Natural killer cell (primary cell): ENCODE measurements at regions not wholly inside any gene's neighbourhood (a gene's known extent, or its start where the extent isn't known, plus 50 kb on each side); places are given as distances from the start of the nearest gene placed in this dataset.
A peak's percentile ranks its signal among the peaks of the same experiment; 100 is the strongest.

Experiments
- ATAC-seq, 3 donors: fragments of 150-1000 bp in 2 of 3; fragments of 200-7000 bp in 1 of 3; cut with Tn5 transposase; 1 replicate in 1 of 3; 2 replicates in 2 of 3; pipeline ENCODE4 v1.10.0; 2021; ENCODE audit warnings: mild to moderate bottlenecking in 2 of 3, moderate library complexity in 2 of 3
- DNase-seq, 2 donors: peaks; one replicate each; pipeline versions ENCODE4 v3.0.0 to v3.0.0-alpha.2; 2013 to 2021; ENCODE audit warnings: mixed read lengths in 1 of 2
- H3K27ac ChIP-seq: one replicate; pipeline ENCODE4 v1.5.1; 2013; ENCODE audit warnings: mild to moderate bottlenecking, low read length
- H3K27me3 ChIP-seq: one replicate; pipeline ENCODE4 v1.6.1; 2013; ENCODE audit warnings: low read length; ENCODE audit not compliant: control insufficient read depth, insufficient read depth
- H3K36me3 ChIP-seq: one replicate; pipeline ENCODE4 v1.6.1; 2013; ENCODE audit warnings: low read length; ENCODE audit not compliant: control insufficient read depth, insufficient read depth
- H3K4me1 ChIP-seq: one replicate; pipeline ENCODE4 v1.6.1; 2013; ENCODE audit warnings: low read length; ENCODE audit not compliant: control insufficient read depth, insufficient read depth
- H3K4me3 ChIP-seq: one replicate; pipeline ENCODE4 v1.5.1; 2013; ENCODE audit warnings: low read length
- H3K9me3 ChIP-seq: one replicate; pipeline ENCODE4 v1.6.1; 2013; ENCODE audit warnings: low read length; ENCODE audit not compliant: control insufficient read depth, insufficient read depth
- H3K27ac Mint-ChIP-seq, 2 donors: one replicate each; pipeline ENCODE4 v1.8.0; 2022; ENCODE audit warnings: mild to moderate bottlenecking in 2 of 2, mixed read lengths in 2 of 2, moderate library complexity in 1 of 2
- H3K27me3 Mint-ChIP-seq, 2 donors: one replicate each; pipeline ENCODE4 v1.8.0; 2022; ENCODE audit warnings: low read depth in 2 of 2, mixed read lengths in 2 of 2
- H3K36me3 Mint-ChIP-seq: one replicate; pipeline ENCODE4 v1.8.0; 2022; ENCODE audit warnings: mixed read lengths
- H3K4me1 Mint-ChIP-seq, 2 donors: one replicate each; pipeline ENCODE4 v1.8.0; 2022; ENCODE audit warnings: mixed read lengths in 2 of 2
- H3K4me3 Mint-ChIP-seq: one replicate; pipeline ENCODE4 v1.8.0; 2022; ENCODE audit warnings: mild to moderate bottlenecking, moderate library complexity, mixed read lengths
- H3K9me3 Mint-ChIP-seq, 2 donors: one replicate each; pipeline ENCODE4 v1.8.0; 2022; ENCODE audit warnings: mixed read lengths in 2 of 2
- CTCF ChIP-seq: fragments of 200-600 bp; IDR thresholded peaks from one replicate; pipeline ENCODE4 v1.8.0; 2022; ENCODE audit warnings: antibody characterized with exemption
- WGBS: methylation state at CpG from one replicate; pipeline ENCODE4 v1.1.7; 2013; ENCODE audit warnings: missing lambda C conversion rate; ENCODE audit not compliant: insufficient coverage; 5-methylcytosine and 5-hydroxymethylcytosine counted together
- intact Hi-C: fragments of 100-400 bp; cut with micrococcal nuclease; formaldehyde crosslinking; loops from one replicate; pipeline ENCODE4 v1.14.2; 2022

GRCh38 chr18:77365667-77366066 is 116.0 kb downstream of the GALR1 start:
- no peak for TF ChIP-seq CTCF
- H3K4me3 ChIP-seq = no peak overlapping the region
- Mint-ChIP-seq H3K9me3 (peaks cover 7 to 8% of the 10 kb centered on the region in 2 donors), H3K4me3 (no peak overlapping the region), H3K4me1 (peaks cover 14 to 15% of the 10 kb centered on the region in 2 donors), H3K27ac (peak overlapping the region in 1 of 2 donors; percentile 8), H3K27me3 (peaks cover 21 to 73% of the 10 kb centered on the region in 2 donors), H3K36me3 (peaks cover 21% of the 10 kb centered on the region)
- H3K27me3 ChIP-seq = peaks cover 3% of the 10 kb centered on the region
- DNase-seq = no peak
- intact Hi-C loops = no loop called here
- no peaks in the 10 kb centered on the region for H3K4me1 ChIP-seq
- no peak overlapping the region for H3K27ac ChIP-seq
- peak in 2 of 3 donors; percentile 35 to 39 for ATAC-seq
- WGBS = 57% methylated on average over 2 of the region's 2 CpGs
- H3K9me3 ChIP-seq = peaks cover 5% of the 10 kb centered on the region
- H3K36me3 ChIP-seq = no peaks in the 10 kb centered on the region

- Mint-ChIP-seq H3K4me3 (no peak overlapping the region), H3K27ac (peak overlapping the region in 1 of 2 donors; percentile 8), H3K27me3 (peaks cover 18 to 68% of the 10 kb centered on the region in 2 donors), H3K4me1 (peaks cover 14 to 15% of the 10 kb centered on the region in 2 donors), H3K36me3 (peaks cover 22% of the 10 kb centered on the region), H3K9me3 (peaks cover 5 to 8% of the 10 kb centered on the region in 2 donors)
- H3K4me3 ChIP-seq = no peak overlapping the region
- ATAC-seq (peak; percentile 52 to 88 (median 72)), DNase-seq (no peak)
- WGBS = 67% methylated on average over 11 of the region's 11 CpGs
- H3K4me1 ChIP-seq = no peaks in the 10 kb centered on the region
- peak overlapping the region; percentile 17 for H3K27ac ChIP-seq
- H3K27me3 ChIP-seq = peaks cover 3% of the 10 kb centered on the region
- no peaks in the 10 kb centered on the region for H3K36me3 ChIP-seq
- TF ChIP-seq CTCF = no peak
- intact Hi-C loops = no loop called here
- H3K9me3 ChIP-seq = peaks cover 5% of the 10 kb centered on the region
These were observed 116.5 kb downstream of the GALR1 start for GRCh38 chr18:77366067-77366719.

GRCh38 chr18:77366720-77367641 is 117.3 kb downstream of the GALR1 start:
- H3K9me3 ChIP-seq = peaks cover 5% of the 10 kb centered on the region
- Mint-ChIP-seq H3K27ac (no peak overlapping the region), H3K9me3 (peaks cover 5 to 8% of the 10 kb centered on the region in 2 donors), H3K36me3 (peaks cover 22% of the 10 kb centered on the region), H3K4me1 (peaks cover 14 to 15% of the 10 kb centered on the region in 2 donors), H3K4me3 (no peak overlapping the region), H3K27me3 (peaks cover 25 to 62% of the 10 kb centered on the region in 2 donors)
- 61% methylated on average over 24 of the region's 27 CpGs for WGBS
- DNase-seq = no peak
- peak in 1 of 3 donors; percentile 43 for ATAC-seq
- H3K4me3 ChIP-seq = no peak overlapping the region
- no peaks in the 10 kb centered on the region for H3K36me3 ChIP-seq
- H3K4me1 ChIP-seq = no peaks in the 10 kb centered on the region
- no peak for TF ChIP-seq CTCF
- H3K27me3 ChIP-seq = peaks cover 3% of the 10 kb centered on the region
- intact Hi-C loops = no loop called here
- no peak overlapping the region for H3K27ac ChIP-seq
